Smooth muscle cell of the brain vasculature (primary cell): ENCODE measurements at regions not wholly inside any gene's neighbourhood (a gene's known extent, or its start where the extent isn't known, plus 50 kb on each side); places are given as distances from the start of the nearest gene placed in this dataset.

Source experiments
- DNase-seq: peaks from one replicate; pipeline ENCODE4 v3.0.0-alpha.2; 2012; ENCODE audit warnings: low read depth, low spot score

- DNase-seq = no peak
Measured at GRCh38 chr3:43979645-43980044, 262.0 kb upstream of the TOPAZ1 start.

GRCh38 chr3:43994657-43995546 lies 246.8 kb upstream of the TOPAZ1 start:
- no peak for DNase-seq

- DNase-seq = no peak
Measured at GRCh38 chr3:43995547-43996378, 245.9 kb upstream of the TOPAZ1 start.

- no peak for DNase-seq
Measured at GRCh38 chr3:43996379-43997301, 245.0 kb upstream of the TOPAZ1 start.

GRCh38 chr3:43997316-43997715 lies 244.4 kb upstream of the TOPAZ1 start:
- DNase-seq = no peak

- DNase-seq = no peak
Measured at GRCh38 chr3:43997788-43998369, 243.8 kb upstream of the TOPAZ1 start.

- DNase-seq = no peak
Measured at GRCh38 chr3:43998370-43998835, 243.3 kb upstream of the TOPAZ1 start.

GRCh38 chr3:43998836-43999727 lies 242.6 kb upstream of the TOPAZ1 start:
- no peak for DNase-seq

- no peak for DNase-seq
Measured at GRCh38 chr3:43999728-44000319, 241.9 kb upstream of the TOPAZ1 start.

- DNase-seq = no peak
Measured at GRCh38 chr3:44000586-44000985, 241.1 kb upstream of the TOPAZ1 start.

GRCh38 chr3:44001072-44001471 lies 240.6 kb upstream of the TOPAZ1 start:
- no peak for DNase-seq

GRCh38 chr3:44003801-44004200 lies 237.9 kb upstream of the TOPAZ1 start:
- no peak for DNase-seq

- no peak for DNase-seq
Measured at GRCh38 chr3:44011680-44012079, 230.0 kb upstream of the TOPAZ1 start.

GRCh38 chr3:44012160-44012899 lies 229.4 kb upstream of the TOPAZ1 start:
- DNase-seq = no peak

GRCh38 chr3:44013967-44014366 lies 227.7 kb upstream of the TOPAZ1 start:
- no peak for DNase-seq

GRCh38 chr3:44015170-44015569 lies 226.5 kb upstream of the TOPAZ1 start:
- DNase-seq = no peak

GRCh38 chr3:44016818-44017217 lies 224.9 kb upstream of the TOPAZ1 start:
- DNase-seq = no peak

- DNase-seq = no peak
Measured at GRCh38 chr3:44018926-44019325, 222.8 kb upstream of the TOPAZ1 start.

GRCh38 chr3:44019736-44020135 lies 221.9 kb upstream of the TOPAZ1 start:
- no peak for DNase-seq
